ENCODE measurements at regions not wholly inside any gene's neighbourhood (a gene's known extent, or its start where the extent isn't known, plus 50 kb on each side); places are given as distances from the start of the nearest gene placed in this dataset.

DNA sequence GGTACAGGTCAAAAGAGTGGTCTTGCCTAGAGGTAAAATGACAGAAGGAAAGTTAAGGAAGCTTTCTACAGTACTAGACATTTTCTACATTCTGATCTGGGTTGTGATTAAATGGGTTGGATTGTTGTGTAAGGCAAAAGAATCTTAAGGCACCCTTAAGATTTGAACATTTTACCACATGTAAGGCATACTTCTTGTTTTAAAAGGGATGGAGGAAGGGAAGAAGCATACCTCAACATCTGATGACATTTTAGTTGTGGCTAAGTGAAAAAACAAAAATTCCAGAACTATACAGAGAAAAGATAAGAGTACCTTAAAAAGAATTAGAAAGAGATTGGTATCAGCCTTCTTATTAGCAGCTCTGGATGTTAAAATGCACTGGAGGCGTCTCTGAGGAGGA, 356.0 kb upstream of the CADM1 start:
- no peak for DNase-seq (ENCODE audit: low spot score)

DNA sequence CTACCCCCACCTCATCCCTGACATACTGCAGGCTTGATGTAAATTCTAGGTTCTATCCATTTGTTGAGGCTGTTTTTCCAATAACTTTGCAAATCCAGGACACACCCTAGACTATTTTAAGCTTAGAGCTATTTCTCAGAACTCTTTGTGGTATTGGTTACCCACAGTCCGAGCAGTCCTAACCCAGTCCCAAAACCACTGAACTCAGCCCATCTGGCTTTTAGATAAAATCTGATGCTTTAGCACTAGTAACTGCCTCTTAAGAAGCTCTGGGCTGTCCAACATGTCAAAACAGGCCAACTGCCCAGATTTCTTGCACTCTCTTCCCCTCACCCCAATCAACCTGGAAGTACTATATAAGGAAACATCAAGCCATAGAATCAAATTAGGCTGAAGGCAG, 344.4 kb upstream of the CADM1 start:
- DNase-seq (ENCODE audit: low spot score): no peak

DNA sequence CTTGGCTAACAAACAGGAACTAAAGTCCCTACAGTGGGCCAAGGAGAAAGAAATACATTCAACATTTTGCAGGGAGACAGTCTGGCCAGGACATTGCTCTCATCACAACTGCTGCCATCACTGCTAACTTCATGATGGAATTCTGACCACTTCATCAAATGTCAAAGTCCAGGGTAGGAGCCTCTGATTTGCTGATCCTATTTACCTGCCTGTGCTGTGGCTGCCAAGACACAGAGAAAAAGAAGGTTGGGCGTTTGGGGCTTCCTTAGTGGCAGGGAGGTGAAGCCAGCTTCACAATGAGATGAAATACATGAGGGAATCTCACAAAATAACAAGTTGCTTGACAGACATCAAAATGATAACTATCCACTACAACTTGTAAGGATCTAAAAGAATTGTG, 343.9 kb upstream of the CADM1 start:
- no peak for DNase-seq (ENCODE audit: low spot score)

DNA sequence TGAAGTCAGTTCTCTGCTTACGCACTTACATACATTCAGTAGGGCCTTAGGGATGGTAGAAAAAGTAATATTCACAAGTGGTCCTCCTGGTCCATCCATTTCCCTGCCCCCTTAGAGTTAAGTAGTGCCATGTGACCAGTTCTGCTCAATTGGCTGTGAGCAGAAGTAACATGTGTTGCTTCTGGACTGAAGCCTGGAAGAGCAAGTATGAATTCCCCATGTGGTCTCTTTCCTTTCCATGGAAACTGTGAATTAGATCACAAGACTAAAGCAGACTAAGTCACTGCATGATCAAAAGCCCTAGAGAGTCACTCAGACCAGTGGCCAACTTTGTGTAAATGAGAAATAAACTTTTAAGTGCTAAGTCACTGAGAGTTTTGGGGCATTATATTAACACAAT, 341.7 kb upstream of the CADM1 start:
- DNase-seq (ENCODE audit: low spot score): no peak

DNA sequence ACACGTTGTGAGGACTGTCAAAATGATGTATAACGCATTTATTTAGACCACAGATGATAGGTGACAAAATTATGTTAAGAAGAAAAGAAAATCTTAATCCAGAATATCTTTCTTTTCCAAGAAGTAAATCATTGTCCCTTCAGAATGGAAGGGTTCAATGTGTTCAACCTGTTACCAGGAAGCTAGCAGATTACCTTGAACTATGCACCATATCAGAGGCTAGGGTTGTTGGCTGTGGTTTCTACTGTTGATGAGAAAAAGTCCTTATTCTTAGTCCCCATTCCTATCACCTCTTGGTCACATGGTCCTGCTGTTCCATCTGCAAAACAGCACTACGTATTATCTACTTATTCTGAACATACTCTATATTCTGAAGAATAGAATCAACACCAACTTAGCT, 339.5 kb upstream of the CADM1 start:
- DNase-seq (ENCODE audit: low spot score): no peak

DNA sequence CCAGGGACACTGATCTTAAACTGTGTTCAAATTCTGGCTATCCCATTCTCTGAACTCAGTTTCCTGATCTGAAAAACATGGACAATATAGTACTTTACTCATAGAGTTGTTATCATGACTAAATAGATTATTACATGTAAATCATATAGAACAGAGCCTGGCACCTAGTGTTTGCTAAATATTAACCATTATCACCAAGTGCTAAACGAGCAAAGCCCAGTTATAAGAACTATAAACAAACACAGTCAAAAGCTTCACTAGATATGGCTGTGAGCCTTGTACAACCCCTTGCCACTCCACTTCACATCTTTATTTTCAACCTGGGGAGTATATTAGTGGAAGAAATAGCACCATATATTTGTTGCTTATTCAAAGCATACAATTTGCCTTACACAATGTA, 338.9 kb upstream of the CADM1 start:
- no peak for DNase-seq (ENCODE audit: low spot score)

DNA sequence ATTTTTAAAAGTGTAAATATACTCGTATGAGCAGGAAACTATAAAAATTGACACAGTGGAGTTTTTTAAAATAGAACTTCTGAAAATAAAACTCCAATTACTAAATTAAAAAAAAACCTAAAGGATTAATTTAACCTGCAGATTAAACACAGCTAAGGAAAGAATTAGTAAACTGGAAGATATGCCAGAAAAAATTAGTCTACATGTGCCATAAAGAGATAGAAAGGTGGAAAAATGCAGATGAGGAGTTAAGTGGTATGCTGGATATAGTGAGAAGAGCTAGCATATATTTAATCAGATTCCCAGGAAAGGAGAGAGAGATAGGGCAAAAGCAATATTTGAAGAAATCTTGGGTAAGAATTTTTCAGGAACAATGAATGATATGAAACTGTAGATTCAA, 315.8 kb upstream of the CADM1 start:
- no peak for DNase-seq (ENCODE audit: low spot score)

DNA sequence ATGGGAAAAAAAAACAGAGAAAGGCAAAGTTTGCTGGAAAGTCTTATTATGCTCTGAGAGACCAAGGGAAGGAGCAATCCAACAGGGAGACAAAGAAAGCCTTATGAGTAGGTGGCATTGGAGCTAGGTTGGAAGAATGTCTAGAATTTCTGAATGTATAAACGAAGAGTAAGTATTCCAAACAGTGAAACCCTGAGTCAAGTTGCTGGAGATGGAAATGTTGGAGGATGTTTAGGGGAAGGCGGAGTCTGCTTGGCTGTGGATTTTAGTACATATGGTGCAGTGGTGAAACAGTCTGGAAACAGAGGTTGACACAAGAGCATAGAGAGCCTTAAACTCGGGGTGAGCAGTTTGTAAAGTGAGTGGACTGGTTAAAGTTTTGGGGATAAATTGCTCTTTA, 314.8 kb upstream of the CADM1 start:
- no peak for DNase-seq (ENCODE audit: low spot score)

DNA sequence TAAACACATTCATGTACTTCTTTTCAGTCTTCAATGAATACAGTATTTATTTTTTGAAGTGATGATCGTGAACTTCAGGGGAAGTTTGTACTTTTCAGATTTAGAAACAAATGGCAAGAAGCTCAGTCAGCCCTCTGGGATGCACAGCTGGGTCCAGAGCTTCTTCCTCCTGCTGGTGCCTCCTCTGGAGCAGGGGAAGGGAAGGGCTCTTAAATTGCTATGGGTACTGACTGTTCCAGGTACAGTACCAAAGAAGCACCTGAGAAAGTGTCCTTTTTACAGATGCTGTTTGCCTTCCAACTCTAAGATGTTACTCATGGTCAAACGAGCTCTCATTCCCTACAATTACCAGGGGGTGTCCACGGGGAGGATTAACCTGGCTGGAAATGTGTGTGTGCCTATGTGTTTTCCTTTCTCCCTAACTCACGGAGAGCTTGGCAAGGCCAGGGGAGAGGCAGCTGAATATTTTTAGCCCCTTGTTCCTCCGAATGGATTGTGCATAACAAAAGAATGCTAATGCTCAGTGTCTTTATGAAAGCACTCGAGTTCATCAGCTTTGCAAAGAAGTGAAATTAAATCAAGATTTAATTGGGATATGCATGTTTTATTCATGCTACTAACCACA, 313.7 kb upstream of the CADM1 start:
- no peak for DNase-seq (ENCODE audit: low spot score)

DNA sequence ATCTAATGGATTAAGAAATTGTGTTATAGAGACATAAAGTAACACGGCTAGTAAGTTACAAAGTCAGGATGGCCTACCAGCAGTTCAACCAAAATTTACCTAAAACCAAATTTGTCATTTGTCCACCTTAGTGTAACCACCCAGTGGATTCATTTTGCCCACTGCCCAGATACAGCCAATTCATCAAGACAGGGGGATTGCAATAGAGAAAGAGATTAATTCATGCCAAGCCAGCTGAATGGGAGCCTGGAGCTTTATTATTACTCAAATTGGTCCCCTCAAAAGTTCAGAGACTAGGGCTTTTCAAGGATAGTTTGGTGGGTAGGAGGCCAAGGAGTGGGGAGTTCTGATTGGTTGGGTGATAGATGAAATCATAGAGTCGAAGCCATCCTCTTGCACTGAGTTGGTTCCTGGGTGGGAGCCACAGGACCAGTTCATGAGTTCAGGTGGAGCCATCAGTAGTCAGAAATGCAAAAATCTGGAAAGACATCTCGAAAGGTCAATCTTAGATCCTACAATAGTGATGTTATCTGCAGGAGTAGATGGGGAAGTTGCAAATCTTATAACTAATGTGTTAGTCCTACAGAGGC, 304.2 kb upstream of the CADM1 start:
- no peak for DNase-seq (ENCODE audit: low spot score)

DNA sequence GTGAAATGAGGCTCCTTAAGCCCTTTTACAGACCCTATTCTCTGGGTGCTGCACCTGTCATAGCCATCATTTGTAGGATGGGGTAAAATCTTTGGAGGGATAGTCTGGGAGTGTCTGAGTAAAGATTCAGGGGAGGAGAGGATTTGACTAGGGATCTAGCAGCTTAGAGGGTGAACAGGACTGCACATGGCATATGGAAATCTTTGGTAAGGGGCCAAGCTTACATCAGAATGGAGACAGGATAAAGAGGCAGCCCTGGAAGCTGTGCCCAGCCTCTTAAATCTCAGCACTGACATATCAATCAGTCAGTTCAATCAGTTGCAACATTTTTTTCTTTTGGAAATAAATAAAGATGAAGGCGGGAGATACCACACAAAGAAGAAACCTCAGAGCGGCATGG, 301.8 kb upstream of the CADM1 start:
- DNase-seq (ENCODE audit: low spot score): no peak

DNA sequence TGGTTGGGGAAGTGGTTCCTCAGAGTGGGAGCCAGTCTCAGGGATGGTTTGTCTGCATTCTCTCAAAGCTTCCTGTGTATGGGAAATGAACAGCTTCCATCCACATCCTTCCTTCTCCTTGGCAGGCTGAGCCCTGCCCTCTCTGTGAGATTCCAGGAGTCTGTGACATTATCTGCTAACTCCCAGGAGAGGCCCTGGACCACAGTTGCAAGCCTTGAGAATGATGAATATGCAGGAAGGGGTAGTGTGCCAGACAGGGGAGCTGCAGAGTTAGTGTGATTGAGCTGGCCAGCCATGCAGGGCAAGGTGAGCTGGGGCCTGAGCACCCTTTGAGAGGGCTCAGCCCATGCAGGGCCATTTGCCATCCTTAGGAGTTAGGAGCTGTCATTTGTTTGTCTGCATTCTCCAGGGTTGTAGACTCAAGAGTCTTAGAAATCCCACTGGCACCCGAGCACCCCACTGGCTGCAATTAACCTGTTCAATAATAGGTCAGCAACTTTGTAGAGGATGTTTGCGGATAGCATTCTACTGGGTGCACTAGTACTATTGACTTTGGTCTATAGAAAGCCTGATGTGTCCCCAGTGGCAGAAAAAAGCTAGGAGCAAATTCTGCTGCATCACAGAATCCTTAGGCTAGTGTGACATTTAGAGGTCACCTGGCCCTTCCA, 299.0 kb upstream of the CADM1 start:
- no peak for DNase-seq (ENCODE audit: low spot score)

DNA sequence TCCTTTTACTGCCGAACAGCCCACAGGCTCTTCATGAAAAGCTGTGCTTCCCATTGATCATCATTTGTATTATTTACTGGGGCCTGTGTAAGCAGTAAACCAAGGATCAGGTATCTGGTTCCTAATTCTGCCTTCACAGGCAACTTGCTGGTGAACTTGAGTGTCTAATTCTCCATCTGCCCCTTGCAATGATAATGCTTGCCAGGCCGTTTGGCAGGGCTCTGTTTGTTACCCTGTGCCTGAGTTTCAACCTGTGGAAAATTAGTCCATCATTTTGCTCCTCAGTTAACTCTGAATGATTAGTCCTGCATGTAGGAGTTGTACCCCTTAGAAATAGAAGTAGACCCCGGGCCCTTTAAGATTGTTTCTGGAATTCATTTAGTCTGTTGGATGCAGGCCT, 298.4 kb upstream of the CADM1 start:
- DNase-seq (ENCODE audit: low spot score): no peak

DNA sequence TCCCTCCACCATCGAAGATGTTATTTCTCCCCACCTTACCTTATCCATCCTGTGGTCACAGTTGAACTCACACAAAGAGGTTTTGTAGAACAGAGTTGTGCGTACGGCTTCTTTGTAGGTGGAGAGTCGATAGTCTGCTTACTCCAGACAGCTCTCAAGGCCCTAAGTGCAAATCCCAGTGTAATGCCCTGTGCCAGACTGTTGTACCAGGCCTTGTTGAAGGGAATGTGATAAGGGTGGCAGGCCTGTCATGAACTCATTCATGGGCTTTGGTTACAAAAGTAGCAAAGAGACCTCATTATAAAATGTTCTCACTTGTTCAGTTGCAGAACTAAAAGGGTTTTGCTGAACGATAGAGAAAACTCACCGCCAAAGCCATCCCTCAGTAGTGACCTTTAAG, 288.7 kb upstream of the CADM1 start:
- DNase-seq (ENCODE audit: low spot score): no peak

DNA sequence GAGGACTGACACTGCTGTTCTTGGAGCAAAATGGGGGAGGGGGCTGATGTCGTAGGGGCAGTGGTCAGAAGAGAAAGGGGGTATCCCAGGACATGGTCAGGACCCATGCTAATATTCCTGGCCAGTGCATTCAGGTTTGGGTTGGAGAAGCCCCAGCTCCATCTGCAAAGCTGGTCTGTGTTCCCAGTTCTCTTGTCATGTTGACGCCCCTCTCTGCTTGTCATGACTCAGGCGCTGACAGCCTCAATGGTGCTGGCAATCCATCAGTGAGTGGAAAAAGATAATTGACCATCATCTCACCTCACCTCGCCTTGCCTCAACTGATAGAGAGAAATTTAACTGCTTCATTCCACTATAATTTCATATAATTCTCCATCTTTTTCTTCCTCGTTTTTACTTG, 283.1 kb upstream of the CADM1 start:
- no peak for DNase-seq (ENCODE audit: low spot score)

DNA sequence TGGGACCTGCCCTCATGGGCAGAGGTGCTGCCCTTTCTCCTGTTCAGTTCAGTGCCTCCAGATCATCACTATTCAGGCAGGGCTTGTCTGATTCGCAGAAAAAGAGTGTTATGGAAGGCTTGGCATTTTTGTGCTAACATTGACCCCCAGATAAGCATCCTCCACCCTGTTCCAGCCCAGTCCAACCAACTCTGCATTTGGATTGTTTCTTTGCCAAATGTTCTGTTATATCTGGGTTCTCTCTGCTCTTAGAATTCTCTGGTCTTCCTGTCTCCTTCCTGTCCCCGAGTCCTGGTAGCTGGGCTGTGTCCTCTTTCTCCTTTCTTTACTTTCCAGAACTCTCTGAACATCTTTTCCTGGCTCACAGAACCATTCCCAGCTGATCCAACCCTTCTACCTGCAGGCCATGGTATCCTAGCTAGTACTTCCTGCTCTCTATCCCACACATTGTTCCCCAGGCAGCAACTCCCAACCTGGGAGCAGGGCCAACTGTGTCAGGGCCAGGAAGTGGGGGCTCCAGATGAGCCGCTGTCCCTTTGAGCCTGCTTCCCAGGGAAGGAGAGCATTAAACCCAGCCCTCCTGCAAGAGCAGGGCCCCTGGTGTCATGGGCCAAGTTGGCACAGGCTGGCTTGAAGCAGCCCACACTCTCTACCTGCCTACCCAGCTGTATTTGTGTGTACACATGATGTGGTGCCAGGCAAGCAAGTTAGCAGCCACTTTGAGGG, 280.7 kb upstream of the CADM1 start:
- no peak for DNase-seq (ENCODE audit: low spot score)

DNA sequence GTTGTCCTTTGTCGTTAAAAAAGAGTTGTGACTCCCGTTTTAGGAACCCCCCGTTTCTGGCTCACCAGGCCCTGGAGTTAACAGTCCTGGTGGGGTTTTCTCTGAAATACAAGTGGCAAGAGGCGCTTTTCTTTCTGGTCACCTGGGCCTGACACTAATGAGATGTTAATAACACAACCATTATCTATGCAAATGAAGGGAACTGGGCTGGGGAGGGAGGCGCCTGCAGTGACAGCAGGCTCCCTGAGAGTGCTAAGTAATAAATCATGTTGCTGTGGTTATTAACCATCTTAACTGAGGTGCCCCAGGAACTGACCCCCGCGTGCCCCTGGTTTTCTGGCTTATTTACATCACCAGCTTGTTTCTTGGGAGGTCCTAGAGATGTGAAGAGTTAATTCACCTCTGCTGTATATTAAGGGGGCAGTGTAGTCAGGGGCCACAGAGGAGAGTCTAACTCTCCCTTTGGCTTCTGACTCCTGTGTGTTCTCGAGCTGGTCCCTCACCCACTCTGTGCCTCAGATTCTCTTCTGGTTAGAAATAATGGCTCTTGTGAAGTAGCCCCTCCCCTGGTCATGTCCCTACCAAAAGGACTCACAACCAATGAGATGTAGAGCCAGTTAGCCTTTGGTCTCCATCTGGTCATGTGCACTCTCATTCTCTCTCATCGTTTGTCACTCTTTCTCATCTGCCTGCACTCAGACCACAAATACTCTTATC, 276.6 kb upstream of the CADM1 start:
- no peak for DNase-seq (ENCODE audit: low spot score)

DNA sequence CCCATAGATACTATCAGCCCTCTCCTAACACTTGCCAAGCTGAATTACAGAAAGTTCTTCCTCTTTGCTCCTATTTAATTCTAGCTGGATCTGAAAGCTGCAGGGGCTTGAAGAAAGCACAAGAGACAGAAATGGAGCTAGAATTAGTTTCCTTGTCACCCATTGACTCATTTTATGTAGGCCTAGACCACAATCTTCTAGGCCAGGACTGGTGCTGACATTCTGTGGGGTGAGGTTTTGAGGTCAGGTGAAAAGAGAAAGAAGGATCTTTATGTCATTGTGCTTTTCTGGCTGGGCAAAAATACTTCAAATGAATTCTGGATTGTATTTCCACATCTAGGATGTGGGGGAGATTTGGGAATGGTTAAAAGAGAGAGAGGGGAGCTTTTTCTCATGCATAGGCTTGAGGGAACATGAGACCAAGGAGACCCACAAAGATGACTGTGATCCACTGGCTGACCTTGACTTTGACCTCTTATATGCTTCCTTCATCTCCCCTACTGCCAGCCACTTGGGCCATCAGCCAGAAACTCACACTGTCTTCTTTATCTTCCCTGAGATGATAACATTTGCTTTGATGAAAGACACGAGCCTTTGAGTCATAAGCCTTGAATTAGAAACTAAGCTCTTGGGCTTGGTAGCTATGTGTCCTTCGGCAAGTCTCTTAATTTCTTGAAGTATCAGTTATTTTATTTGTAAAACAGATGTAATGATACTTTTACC, 274.9 kb upstream of the CADM1 start:
- DNase-seq (ENCODE audit: low spot score): no peak

DNA sequence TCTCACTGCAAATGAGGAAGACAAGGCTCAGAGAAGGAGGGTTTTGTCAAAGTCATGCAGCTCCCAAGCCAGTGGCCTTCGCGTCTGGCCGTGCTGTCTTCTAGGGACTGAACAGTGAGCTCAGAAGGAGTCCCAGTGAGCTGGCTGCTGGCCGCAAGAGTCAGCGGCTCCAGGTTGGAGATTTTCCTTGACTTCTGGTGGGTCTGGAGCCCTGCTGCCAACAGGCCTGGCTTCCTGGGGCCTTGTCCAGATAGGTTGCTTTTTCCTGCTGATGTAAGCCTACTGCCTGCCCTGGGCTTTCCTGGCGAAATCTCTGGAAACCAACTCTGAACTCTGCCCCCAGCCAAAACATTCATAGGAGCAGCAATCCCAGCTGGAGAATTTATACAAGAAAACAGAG, 272.7 kb upstream of the CADM1 start:
- DNase-seq (ENCODE audit: low spot score): no peak

DNA sequence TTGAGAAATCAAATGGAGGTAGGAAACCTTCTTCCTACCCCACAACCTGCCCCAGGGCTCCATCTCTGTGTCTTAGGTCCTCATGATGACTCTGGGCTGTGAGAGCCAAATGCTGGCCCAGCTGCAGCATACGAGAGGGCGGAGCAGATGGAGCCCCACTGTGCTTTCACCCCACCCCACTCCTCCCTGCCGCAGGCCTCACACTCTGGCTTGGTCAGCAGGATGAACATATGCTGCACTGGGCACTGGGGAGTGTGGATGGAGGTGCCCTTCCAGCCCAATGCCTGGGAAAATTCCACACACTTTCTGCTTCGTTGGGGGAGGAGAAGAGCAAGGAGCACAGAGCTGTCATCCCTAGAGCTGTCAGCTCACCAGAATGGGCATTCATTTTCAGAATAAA, 271.6 kb upstream of the CADM1 start:
- no peak for DNase-seq (ENCODE audit: low spot score)

DNA sequence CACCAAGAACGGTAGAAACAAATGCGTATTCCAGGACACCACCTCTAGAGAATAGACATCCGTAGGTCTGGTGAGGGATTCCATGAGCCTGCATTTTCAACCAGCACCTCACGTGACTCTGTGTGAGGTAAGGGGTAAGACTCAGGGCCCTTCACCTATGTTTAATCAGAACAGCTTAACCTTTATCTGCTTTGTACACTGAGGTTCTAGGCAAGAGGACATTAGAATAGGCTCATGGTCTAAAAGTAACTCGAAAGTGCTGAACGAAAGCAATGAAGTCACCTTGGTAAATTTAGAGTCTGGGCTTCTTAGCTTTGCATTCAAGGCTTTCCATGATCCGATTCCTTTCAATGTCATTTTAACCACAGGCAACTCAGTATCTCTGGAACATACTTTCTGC, 270.5 kb upstream of the CADM1 start:
- DNase-seq (ENCODE audit: low spot score): no peak

DNA sequence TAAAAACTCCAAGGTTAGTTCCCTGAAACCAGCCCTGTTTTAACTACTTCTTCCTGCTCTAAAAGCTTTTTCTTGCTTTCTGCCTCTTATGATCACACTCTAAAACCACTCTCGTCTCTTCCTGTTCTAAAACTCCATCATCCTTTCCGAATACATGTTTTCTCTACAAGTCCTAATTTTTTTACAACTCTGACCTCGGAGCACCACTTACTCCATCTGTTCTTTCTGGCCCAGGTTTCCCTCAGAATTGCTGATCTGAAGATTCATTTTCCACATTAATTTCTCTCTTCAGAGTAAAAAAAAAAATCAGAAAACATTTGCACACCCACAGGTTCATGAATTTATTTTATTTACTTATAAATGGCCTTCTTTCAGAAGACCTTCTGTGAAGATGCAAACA, 265.7 kb upstream of the CADM1 start:
- DNase-seq (ENCODE audit: low spot score): no peak

Data from Ammon's horn (tissue), 1 donor.